GM12878 (cell line): ENCODE measurements at regions not wholly inside any gene's neighbourhood (a gene's known extent, or its start where the extent isn't known, plus 50 kb on each side); places are given as distances from the start of the nearest gene placed in this dataset.

Experiments
- ATAC-seq: fragments of 200-7000 bp; cut with Tn5 transposase; 3 replicates; pipeline ENCODE4 v1.9.1; 2020; ENCODE audit warnings: mild to moderate bottlenecking, moderate library complexity
- BruUV-seq: library from RNA; stranded (reverse); fragments of 400-500 nt; replicated peaks from 2 replicates; lab custom pipeline; 2021; lab: Mats Ljungman, UMichigan
- CTCF ChIA-PET: fragments of 300-600 bp; sonication (Branson Sonifier 250); formaldehyde crosslinking; extraction: SDS; loops from one replicate; lab custom pipeline; 2021; ENCODE audit warnings: inconsistent platforms; lab: Yijun Ruan, JAX
- POLR2A ChIA-PET: fragments of 350-600 bp; formaldehyde crosslinking; extraction: SDS; loops from one replicate; lab custom pipeline; 2021; ENCODE audit warnings: inconsistent platforms; lab: Charles Lee
- RAD21 ChIA-PET: fragments of 300-600 bp; sonication (Branson Sonifier 250); formaldehyde crosslinking; loops from one replicate; lab custom pipeline; 2023; ENCODE audit warnings: antibody characterized with exemption; ENCODE audit not compliant: unreplicated experiment; lab: Charles Lee
- SMC1A ChIA-PET: fragments of 300-600 bp; sonication (Branson Sonifier 250); formaldehyde crosslinking; loops from one replicate; lab custom pipeline; 2023; ENCODE audit not compliant: unreplicated experiment, uncharacterized antibody; lab: Charles Lee
- DNase-seq: peaks from one replicate; pipeline ENCODE4 v3.0.0-alpha.2; 2011; ENCODE audit warnings: low read depth, low spot score
- FAIRE-seq: peaks from 3 replicates; lab custom pipeline; 2011; peaks lifted over from hg19 to GRCh38; lab: Jason Lieb, UNC
- H2AFZ ChIP-seq: 2 replicates; pipeline ENCODE4 v1.6.0; 2011; ENCODE audit warnings: low read depth, low read length, control low read depth; ENCODE audit not compliant: control insufficient read depth
- H3K27ac ChIP-seq: 2 replicates; pipeline ENCODE4 v1.5.1; 2011; ENCODE audit warnings: control low read depth; ENCODE audit not compliant: control insufficient read depth, insufficient read depth
- H3K27me3 ChIP-seq, 2 experiments: replicated peaks in 1 of 2; 2 replicates each; pipeline versions ENCODE4 v1.6.0 to v1.6.1; 2011; ENCODE audit warnings: low read length in 1 of 2; ENCODE audit not compliant: control insufficient read depth in 2 of 2, insufficient read depth in 2 of 2
- H3K36me3 ChIP-seq, 2 experiments: 2 replicates each; pipeline ENCODE4 v1.5.1; 2011; ENCODE audit warnings: low read length in 1 of 2; ENCODE audit not compliant: control insufficient read depth in 2 of 2, insufficient read depth in 2 of 2
- H3K4me1 ChIP-seq: 2 replicates; pipeline ENCODE4 v1.6.1; 2011; ENCODE audit warnings: mild to moderate bottlenecking, low read length, moderate library complexity, mixed read lengths; ENCODE audit not compliant: control insufficient read depth, insufficient read depth
- H3K4me2 ChIP-seq: 2 replicates; pipeline ENCODE4 v1.6.0; 2011; ENCODE audit warnings: control low read depth; ENCODE audit not compliant: control insufficient read depth, insufficient read depth
- H3K4me3 ChIP-seq: fragments of 200-600 bp; sonication (generic); 2 replicates; pipeline ENCODE4 v1.5.1; 2016
- H3K79me2 ChIP-seq: 2 replicates; pipeline ENCODE4 v1.6.0; 2011; ENCODE audit warnings: low read length; ENCODE audit not compliant: control insufficient read depth, insufficient read depth
- H3K9ac ChIP-seq: 2 replicates; pipeline ENCODE4 v1.8.0; 2011; ENCODE audit warnings: low read length, control low read depth, mixed read lengths; ENCODE audit not compliant: control insufficient read depth, insufficient read depth
- H3K9me3 ChIP-seq: replicated peaks from 3 replicates; pipeline ENCODE4 v1.5.1; 2011; ENCODE audit warnings: mild to moderate bottlenecking, low read length; ENCODE audit not compliant: control insufficient read depth, insufficient read depth
- H4K20me1 ChIP-seq: 2 replicates; pipeline ENCODE4 v1.6.0; 2011; ENCODE audit not compliant: control insufficient read depth, insufficient read depth
- ATF2 ChIP-seq: IDR thresholded peaks from 2 replicates; pipeline ENCODE4 v1.6.1; 2012; ENCODE audit warnings: low read length, inconsistent platforms
- ATF3 ChIP-seq: IDR thresholded peaks from 2 replicates; pipeline ENCODE4 v1.6.1; 2011; ENCODE audit warnings: low read depth, mild to moderate bottlenecking, low read length, moderate library complexity, borderline replicate concordance; ENCODE audit errors: extremely low read depth
- CEBPB ChIP-seq, 2 experiments: fragments of 150-350 bp in 1 of 2; IDR thresholded peaks; 2 replicates each; pipeline ENCODE4 v1.6.1; 2012 to 2014; ENCODE audit warnings: low read depth in 2 of 2, low read length in 2 of 2, borderline replicate concordance in 1 of 2, inconsistent platforms in 1 of 2
- CREB1 ChIP-seq: IDR thresholded peaks from 2 replicates; pipeline ENCODE4 v1.6.1; 2012; ENCODE audit warnings: low read depth, mild to moderate bottlenecking, inconsistent platforms
- MEF2A ChIP-seq: IDR thresholded peaks from 2 replicates; pipeline ENCODE4 v1.6.1; 2011; ENCODE audit warnings: low read depth, mild to moderate bottlenecking, low read length, moderate library complexity; ENCODE audit not compliant: insufficient read depth
- MTA3 ChIP-seq: IDR thresholded peaks from 2 replicates; pipeline ENCODE4 v1.6.1; 2012; ENCODE audit warnings: low read length, inconsistent platforms, borderline replicate concordance
- NBN ChIP-seq: fragments of 450-650 bp; IDR thresholded peaks from 2 replicates; pipeline ENCODE4 v1.6.1; 2016
- NRF1 ChIP-seq: conservative IDR thresholded peaks from 2 replicates; pipeline ENCODE4 v1.6.1; 2011; ENCODE audit warnings: mild to moderate bottlenecking, low read depth, low read length, improper control_type of control experiment
- RB1 ChIP-seq: fragments of 450-650 bp; formaldehyde crosslinking; IDR thresholded peaks from 2 replicates; pipeline ENCODE4 v1.6.1; 2017; ENCODE audit warnings: mild to moderate bottlenecking, borderline replicate concordance
- ZNF384 ChIP-seq: IDR thresholded peaks from 2 replicates; pipeline ENCODE4 v1.6.1; 2012; ENCODE audit warnings: low read depth, mild to moderate bottlenecking, low read length, improper control_type of control experiment, borderline replicate concordance
- ZNF622 ChIP-seq: fragments of 450-650 bp; IDR thresholded peaks from 2 replicates; pipeline ENCODE4 v1.6.1; 2017; ENCODE audit warnings: mild to moderate bottlenecking, inconsistent platforms
- ZNF687 ChIP-seq: fragments of 450-650 bp; IDR thresholded peaks from 2 replicates; pipeline ENCODE4 v1.6.1; 2017; ENCODE audit warnings: mild to moderate bottlenecking, moderate library complexity
- WGBS: methylation state at CpG from one replicate; pipeline ENCODE4 v1.1.6; 2016; ENCODE audit warnings: low lambda C conversion rate; ENCODE audit not compliant: insufficient replicate concordance, insufficient coverage; ENCODE audit errors: missing lambda C conversion rate; 5-methylcytosine and 5-hydroxymethylcytosine counted together
- in situ Hi-C: fragments of 300-500 bp; cut with MboI; formaldehyde crosslinking; loops from 9 replicates; pipeline ENCODE4 v1.14.3; 2018; ENCODE audit warnings: mixed read lengths
- intact Hi-C: fragments of 100-400 bp; cut with micrococcal nuclease; formaldehyde crosslinking; loops from one replicate; pipeline ENCODE4 v1.14.2; 2022; ENCODE audit not compliant: unreplicated experiment

- TF ChIP-seq ATF3 (no peak), ZNF384 (no peak), NRF1 (no peak), MEF2A (no peak), CREB1 (no peak)
- intact Hi-C loops (no loop called here), in situ Hi-C loops (no loop called here)
- no peaks in the 10 kb centered on the region for H3K79me2 ChIP-seq
- no peaks in the 10 kb centered on the region for H3K27me3 ChIP-seq
- no TSS peak for BruUV-seq
- H3K4me2 ChIP-seq, result no peak overlapping the region
- ATAC-seq, result no peak
- H3K27ac ChIP-seq, result no peak overlapping the region
- H3K36me3 ChIP-seq, result no peaks in the 10 kb centered on the region
- SMC1A ChIA-PET, result no interaction called here
- no peak for FAIRE-seq
- H3K4me3 ChIP-seq, result no peak overlapping the region
- DNase-seq, result no peak
- no peaks in the 10 kb centered on the region for H3K9me3 ChIP-seq
- no peak overlapping the region for H2AFZ ChIP-seq
- CTCF ChIA-PET, result no interaction called here
- POLR2A ChIA-PET, result no interaction called here
- H4K20me1 ChIP-seq, result no peaks in the 10 kb centered on the region
- no peak overlapping the region for H3K9ac ChIP-seq
- WGBS, result 7% methylated on average over 1 of the region's 1 CpG
- RAD21 ChIA-PET, result no interaction called here
- no peaks in the 10 kb centered on the region for H3K4me1 ChIP-seq
Observed at GRCh38 chr21:28025111-28025510, 967.6 kb downstream of the LTN1 start.

GRCh38 chr21:28018741-28019669, 973.7 kb downstream of the LTN1 start:
- 41% methylated on average over 15 of the region's 15 CpGs for WGBS
- ATAC-seq, result peak; percentile 70
- TF ChIP-seq ZNF687 (no peak), NBN (no peak), RB1 (no peak), ZNF622 (no peak), CEBPB (IDR thresholded peaks at IDR 0.05; ENCODE audit: borderline replicate concordance in 1 of 2, low read depth in 2 of 2, low read length in 2 of 2) (no peak), ATF2 (no peak), MTA3 (no peak)

More at GRCh38 chr21:28018741-28019669, 973.7 kb downstream of the LTN1 start:
- no TSS peak for BruUV-seq
- CTCF ChIA-PET, result no interaction called here
- intact Hi-C loops, result no loop called here
- FAIRE-seq (no peak), DNase-seq (no peak)
- no peaks in the 10 kb centered on the region for H3K36me3 ChIP-seq
- H3K4me2 ChIP-seq, result no peak overlapping the region
- no peak overlapping the region for H2AFZ ChIP-seq
- in situ Hi-C loops, result no loop called here
- H3K27me3 ChIP-seq, result no peaks in the 10 kb centered on the region
- H3K9me3 ChIP-seq, result no peaks in the 10 kb centered on the region; the same call in 2 of the 3 replicates
- SMC1A ChIA-PET, result no interaction called here
- no peak overlapping the region for H3K4me3 ChIP-seq
- no peaks in the 10 kb centered on the region for H3K79me2 ChIP-seq
- RAD21 ChIA-PET, result no interaction called here
- no peaks in the 10 kb centered on the region for H4K20me1 ChIP-seq
- no peak overlapping the region for H3K9ac ChIP-seq
- POLR2A ChIA-PET, result no interaction called here
- no peaks in the 10 kb centered on the region for H3K4me1 ChIP-seq
- H3K27ac ChIP-seq, result no peak overlapping the region
